ENCODE measurements at regions not wholly inside any gene's neighbourhood (a gene's known extent, or its start where the extent isn't known, plus 50 kb on each side); places are given as distances from the start of the nearest gene placed in this dataset.

- TF ChIP-seq EP300 (IDR thresholded peaks at IDR 0.05; ENCODE audit: borderline replicate concordance in 1 of 2, low read depth in 1 of 2, low read length in 1 of 2) (peak; percentile 9 to 100; a peak in 2 of 4 replicates), MXI1 (IDR thresholded peaks at IDR 0.05; ENCODE audit: low read depth, low read length) (peak; percentile 91), SMC3 (IDR thresholded peaks at IDR 0.05; ENCODE audit: low read depth, low read length) (no peak; the same call in 1 of the 2 replicates), POLR2AphosphoS5 (IDR thresholded peaks at IDR 0.05; ENCODE audit: low read depth, low read length) (peak; percentile 77), SIN3A (IDR thresholded peaks at IDR 0.05; ENCODE audit: borderline replicate concordance, low read depth, low read length) (no peak), ELF1 (IDR thresholded peaks at IDR 0.05) (no peak)
- TF ChIP-seq, protein P1, sequence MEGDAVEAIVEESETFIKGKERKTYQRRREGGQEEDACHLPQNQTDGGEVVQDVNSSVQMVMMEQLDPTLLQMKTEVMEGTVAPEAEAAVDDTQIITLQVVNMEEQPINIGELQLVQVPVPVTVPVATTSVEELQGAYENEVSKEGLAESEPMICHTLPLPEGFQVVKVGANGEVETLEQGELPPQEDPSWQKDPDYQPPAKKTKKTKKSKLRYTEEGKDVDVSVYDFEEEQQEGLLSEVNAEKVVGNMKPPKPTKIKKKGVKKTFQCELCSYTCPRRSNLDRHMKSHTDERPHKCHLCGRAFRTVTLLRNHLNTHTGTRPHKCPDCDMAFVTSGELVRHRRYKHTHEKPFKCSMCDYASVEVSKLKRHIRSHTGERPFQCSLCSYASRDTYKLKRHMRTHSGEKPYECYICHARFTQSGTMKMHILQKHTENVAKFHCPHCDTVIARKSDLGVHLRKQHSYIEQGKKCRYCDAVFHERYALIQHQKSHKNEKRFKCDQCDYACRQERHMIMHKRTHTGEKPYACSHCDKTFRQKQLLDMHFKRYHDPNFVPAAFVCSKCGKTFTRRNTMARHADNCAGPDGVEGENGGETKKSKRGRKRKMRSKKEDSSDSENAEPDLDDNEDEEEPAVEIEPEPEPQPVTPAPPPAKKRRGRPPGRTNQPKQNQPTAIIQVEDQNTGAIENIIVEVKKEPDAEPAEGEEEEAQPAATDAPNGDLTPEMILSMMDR (IDR thresholded peaks at IDR 0.05): no peak
- TF ChIP-seq, protein P2, sequence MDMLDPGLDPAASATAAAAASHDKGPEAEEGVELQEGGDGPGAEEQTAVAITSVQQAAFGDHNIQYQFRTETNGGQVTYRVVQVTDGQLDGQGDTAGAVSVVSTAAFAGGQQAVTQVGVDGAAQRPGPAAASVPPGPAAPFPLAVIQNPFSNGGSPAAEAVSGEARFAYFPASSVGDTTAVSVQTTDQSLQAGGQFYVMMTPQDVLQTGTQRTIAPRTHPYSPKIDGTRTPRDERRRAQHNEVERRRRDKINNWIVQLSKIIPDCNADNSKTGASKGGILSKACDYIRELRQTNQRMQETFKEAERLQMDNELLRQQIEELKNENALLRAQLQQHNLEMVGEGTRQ (IDR thresholded peaks at IDR 0.05; ENCODE audit: borderline replicate concordance, low read depth, low read length): no peak
Observed at GRCh38 chr2:3101016-3101942, 276.3 kb downstream of the EIPR1 start.
